Glutamatergic neuron (in vitro differentiated cells): ENCODE measurements at regions not wholly inside any gene's neighbourhood (a gene's known extent, or its start where the extent isn't known, plus 50 kb on each side); places are given as distances from the start of the nearest gene placed in this dataset.
A peak's percentile ranks its signal among the peaks of the same experiment; 100 is the strongest.

ENCODE experiments used
- DNase-seq: peaks from one replicate; pipeline ENCODE4 v3.0.0; 2022
- H3K27ac Mint-ChIP-seq: one replicate; pipeline ENCODE4 v1.8.0; 2020; ENCODE audit warnings: mild to moderate bottlenecking, mixed read lengths, inconsistent platforms; ENCODE audit not compliant: unreplicated experiment
- H3K27me3 Mint-ChIP-seq: one replicate; pipeline ENCODE4 v1.8.0; 2020; ENCODE audit warnings: mild to moderate bottlenecking, moderate library complexity, mixed read lengths, inconsistent platforms; ENCODE audit not compliant: unreplicated experiment
- H3K36me3 Mint-ChIP-seq: one replicate; pipeline ENCODE4 v1.8.0; 2020; ENCODE audit warnings: mild to moderate bottlenecking, mixed read lengths, inconsistent platforms; ENCODE audit not compliant: unreplicated experiment
- H3K4me1 Mint-ChIP-seq: one replicate; pipeline ENCODE4 v1.8.0; 2020; ENCODE audit warnings: mild to moderate bottlenecking, low read depth, mixed read lengths, inconsistent platforms; ENCODE audit not compliant: unreplicated experiment
- H3K4me3 Mint-ChIP-seq: one replicate; pipeline ENCODE4 v1.8.0; 2020; ENCODE audit warnings: mild to moderate bottlenecking, mixed read lengths, inconsistent platforms; ENCODE audit not compliant: unreplicated experiment
- H3K9me3 Mint-ChIP-seq: one replicate; pipeline ENCODE4 v1.8.0; 2020; ENCODE audit warnings: mild to moderate bottlenecking, moderate library complexity, mixed read lengths, inconsistent platforms; ENCODE audit not compliant: unreplicated experiment
- CTCF ChIP-seq: fragments of 200-600 bp; sonication (generic); IDR thresholded peaks from one replicate; pipeline ENCODE4 v1.5.0; 2021; ENCODE audit not compliant: partially characterized antibody, unreplicated experiment

GRCh38 chr16:51034481-51035109, 116.5 kb downstream of the SALL1 start:
- peak overlapping the region; percentile 13 for H3K4me3 Mint-ChIP-seq
- H3K27ac Mint-ChIP-seq, result no peak overlapping the region
- no peak for TF ChIP-seq CTCF
- H3K27me3 Mint-ChIP-seq, result no peaks in the 10 kb centered on the region
- H3K4me1 Mint-ChIP-seq, result peaks cover 13% of the 10 kb centered on the region
- H3K36me3 Mint-ChIP-seq, result peaks cover 4% of the 10 kb centered on the region
- no peak for DNase-seq
- no peaks in the 10 kb centered on the region for H3K9me3 Mint-ChIP-seq

GRCh38 chr16:51031598-51031997, 119.5 kb downstream of the SALL1 start:
- Mint-ChIP-seq H3K36me3 (no peaks in the 10 kb centered on the region), H3K9me3 (no peaks in the 10 kb centered on the region), H3K27me3 (peaks cover 1% of the 10 kb centered on the region), H3K27ac (no peak overlapping the region), H3K4me3 (no peak overlapping the region), H3K4me1 (peaks cover 13% of the 10 kb centered on the region)
- DNase-seq, result no peak
- no peak for TF ChIP-seq CTCF

- Mint-ChIP-seq H3K27ac (no peak overlapping the region), H3K27me3 (peaks cover 1% of the 10 kb centered on the region), H3K36me3 (no peaks in the 10 kb centered on the region), H3K9me3 (no peaks in the 10 kb centered on the region), H3K4me3 (no peak overlapping the region), H3K4me1 (peaks cover 16% of the 10 kb centered on the region)
- DNase-seq, result no peak
- TF ChIP-seq CTCF, result no peak
These were observed 120.6 kb downstream of the SALL1 start for GRCh38 chr16:51030516-51030915.

GRCh38 chr16:51025588-51026290, 125.3 kb downstream of the SALL1 start:
- H3K9me3 Mint-ChIP-seq, result no peaks in the 10 kb centered on the region
- peaks cover 1% of the 10 kb centered on the region for H3K27me3 Mint-ChIP-seq
- H3K4me3 Mint-ChIP-seq, result no peak overlapping the region
- no peak for TF ChIP-seq CTCF
- peaks cover 12% of the 10 kb centered on the region for H3K4me1 Mint-ChIP-seq
- no peaks in the 10 kb centered on the region for H3K36me3 Mint-ChIP-seq
- no peak overlapping the region for H3K27ac Mint-ChIP-seq
- no peak for DNase-seq

- DNase-seq, result no peak
- Mint-ChIP-seq H3K27me3 (peaks cover 1% of the 10 kb centered on the region), H3K27ac (no peak overlapping the region), H3K36me3 (no peaks in the 10 kb centered on the region), H3K9me3 (no peaks in the 10 kb centered on the region), H3K4me1 (peaks cover 12% of the 10 kb centered on the region), H3K4me3 (no peak overlapping the region)
- no peak for TF ChIP-seq CTCF
These were observed 126.4 kb downstream of the SALL1 start for GRCh38 chr16:51024703-51025102.
